ENCODE measurements at regions not wholly inside any gene's neighbourhood (a gene's known extent, or its start where the extent isn't known, plus 50 kb on each side); places are given as distances from the start of the nearest gene placed in this dataset.
A peak's percentile ranks its signal among the peaks of the same experiment; 100 is the strongest.

DNA sequence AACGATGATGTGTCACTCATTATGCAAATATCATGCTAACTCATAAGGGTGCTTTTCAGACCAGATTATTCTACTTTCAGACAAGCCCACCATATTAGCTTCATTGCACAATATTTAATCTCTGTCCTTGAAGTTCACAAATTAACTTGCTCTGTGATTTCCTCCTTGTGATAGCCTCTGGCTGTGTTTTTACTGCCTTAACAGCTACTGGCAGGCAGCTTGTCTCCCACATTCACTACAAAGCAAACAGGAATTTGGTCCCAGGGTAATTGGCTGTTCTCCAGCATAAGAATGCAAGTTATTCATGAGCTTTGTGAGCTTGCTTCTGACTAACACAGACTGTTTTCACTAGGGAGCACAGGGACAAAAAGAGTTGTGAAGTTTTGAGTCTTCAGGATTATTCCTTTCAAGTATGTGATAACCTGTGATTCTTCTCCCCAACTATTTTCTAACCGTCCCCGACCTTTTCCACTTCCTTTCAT, 87.9 kb upstream of the HMCN1 start:
- Histone ChIP-seq H4K91ac (ENCODE audit: low read depth, low read length) (no peak overlapping the region), H2AFZ (ENCODE audit: insufficient read depth, low read length, poor library complexity) (no peak overlapping the region), H3K4me3 (ENCODE audit: low read depth, low read length) (no peak overlapping the region), H3K27ac (ENCODE audit: low read depth, low read length) (peak overlapping the region; percentile 97), H3K9me3 (ENCODE audit: insufficient read depth, low read depth, low read length) (peaks cover 7% of the 10 kb centered on the region), H3K79me2 (ENCODE audit: control insufficient read depth, insufficient read depth, low read length, poor library complexity) (peaks cover 6% of the 10 kb centered on the region), H3K36me3 (ENCODE audit: control insufficient read depth in 1 of 2, insufficient read depth in 2 of 2, low read length in 2 of 2) (peaks cover 2 to 5% of the 10 kb centered on the region in 2 experiments), H3K18ac (ENCODE audit: low read length) (no peak overlapping the region), H3K9ac (ENCODE audit: low read length) (no peak overlapping the region), H3K27me3 (ENCODE audit: insufficient read depth, low read length) (no peaks in the 10 kb centered on the region), H2BK120ac (ENCODE audit: insufficient read depth, low read length, poor library complexity) (no peak overlapping the region), H3K4me2 (ENCODE audit: low read length) (no peak overlapping the region), H3K4me1 (ENCODE audit: control insufficient read depth in 1 of 2, insufficient read depth in 2 of 2, low read length in 2 of 2) (peaks cover 4 to 6% of the 10 kb centered on the region in 2 experiments), H3K23ac (ENCODE audit: low read length) (no peak overlapping the region), H4K8ac (ENCODE audit: low read depth, low read length) (no peak overlapping the region), H2BK12ac (ENCODE audit: low read length) (no peak overlapping the region), H3K14ac (ENCODE audit: low read length) (no peak overlapping the region), H2BK5ac (ENCODE audit: low read depth, low read length, poor library complexity) (no peak overlapping the region), H3K4ac (ENCODE audit: low read depth, low read length) (no peak overlapping the region), H2AK5ac (ENCODE audit: low read length) (no peak overlapping the region), H4K12ac (ENCODE audit: low read depth, low read length) (no peak overlapping the region), H3K79me1 (ENCODE audit: low read length) (peaks cover 32% of the 10 kb centered on the region)
- WGBS (ENCODE audit: extremely low coverage, insufficient coverage, insufficient read length): no CpG with 5 or more reads among the region's 3 CpGs
- peak; percentile 89 to 97 for DNase-seq

DNA sequence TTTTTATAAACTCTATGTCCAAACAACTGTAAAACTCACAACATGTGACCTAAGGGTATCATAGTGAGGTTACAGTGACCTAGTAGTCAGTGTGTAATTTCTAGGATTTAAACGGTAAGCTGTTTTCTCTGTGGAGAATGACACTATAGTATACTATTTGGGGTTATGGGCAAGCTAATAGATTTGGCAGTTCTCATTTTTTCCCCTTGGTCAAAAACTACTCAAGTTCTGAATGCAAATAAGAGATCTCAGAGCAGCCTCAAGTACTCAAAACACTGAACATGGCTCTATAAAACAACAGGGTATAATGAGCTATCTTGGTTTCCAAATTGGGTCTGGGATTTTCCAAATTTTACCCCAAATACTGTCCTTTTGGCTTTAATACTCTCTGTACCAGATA, 88.5 kb upstream of the HMCN1 start:
- Histone ChIP-seq H3K27me3 (ENCODE audit: insufficient read depth, low read length) (no peaks in the 10 kb centered on the region), H3K9me3 (ENCODE audit: insufficient read depth, low read depth, low read length) (peaks cover 7% of the 10 kb centered on the region), H2BK12ac (ENCODE audit: low read length) (no peak overlapping the region), H3K4me1 (ENCODE audit: control insufficient read depth in 1 of 2, insufficient read depth in 2 of 2, low read length in 2 of 2) (peaks cover 4 to 6% of the 10 kb centered on the region in 2 experiments), H3K79me1 (ENCODE audit: low read length) (peaks cover 30% of the 10 kb centered on the region), H3K36me3 (ENCODE audit: control insufficient read depth in 1 of 2, insufficient read depth in 2 of 2, low read length in 2 of 2) (peaks cover 2 to 5% of the 10 kb centered on the region in 2 experiments), H3K9ac (ENCODE audit: low read length) (no peak overlapping the region), H3K4me3 (ENCODE audit: low read depth, low read length) (no peak overlapping the region), H3K79me2 (ENCODE audit: control insufficient read depth, insufficient read depth, low read length, poor library complexity) (peaks cover 6% of the 10 kb centered on the region), H3K14ac (ENCODE audit: low read length) (no peak overlapping the region), H3K23ac (ENCODE audit: low read length) (no peak overlapping the region), H4K91ac (ENCODE audit: low read depth, low read length) (no peak overlapping the region), H2BK5ac (ENCODE audit: low read depth, low read length, poor library complexity) (no peak overlapping the region), H3K4me2 (ENCODE audit: low read length) (no peak overlapping the region), H3K27ac (ENCODE audit: low read depth, low read length) (peak overlapping the region; percentile 97), H4K12ac (ENCODE audit: low read depth, low read length) (no peak overlapping the region), H2AK5ac (ENCODE audit: low read length) (no peak overlapping the region), H4K8ac (ENCODE audit: low read depth, low read length) (no peak overlapping the region), H2AFZ (ENCODE audit: insufficient read depth, low read length, poor library complexity) (no peak overlapping the region), H3K4ac (ENCODE audit: low read depth, low read length) (no peak overlapping the region), H2BK120ac (ENCODE audit: insufficient read depth, low read length, poor library complexity) (peak overlapping the region; percentile 83), H3K18ac (ENCODE audit: low read length) (no peak overlapping the region)
- no CpG with 5 or more reads among the region's 1 CpG for WGBS (ENCODE audit: extremely low coverage, insufficient coverage, insufficient read length)
- no peak for DNase-seq

DNA sequence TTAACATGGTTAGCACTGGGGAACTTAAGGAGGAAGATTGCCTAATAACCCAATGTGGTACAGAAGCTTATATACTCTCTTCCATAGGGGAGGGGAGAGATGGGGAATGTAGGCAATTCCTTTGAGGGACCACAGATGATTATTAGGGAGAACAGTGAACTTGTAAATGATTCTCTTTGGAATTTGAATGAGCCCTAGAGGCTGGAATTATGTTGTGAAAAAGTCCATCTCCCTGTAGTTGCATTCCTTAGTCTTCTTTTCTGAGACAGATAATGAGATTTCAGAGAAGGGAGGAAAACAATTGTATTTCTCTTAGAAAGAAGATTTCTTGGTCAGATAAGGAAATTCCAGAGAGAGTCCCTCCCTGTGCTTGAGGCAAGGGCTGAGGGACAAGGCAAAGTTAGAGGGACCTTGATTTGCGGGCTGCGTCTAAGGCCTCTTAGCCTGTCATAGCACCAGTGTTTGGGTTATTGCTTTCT, 89.0 kb upstream of the HMCN1 start:
- Histone ChIP-seq H3K9ac (ENCODE audit: low read length) (no peak overlapping the region), H3K27me3 (ENCODE audit: insufficient read depth, low read length) (no peaks in the 10 kb centered on the region), H3K18ac (ENCODE audit: low read length) (no peak overlapping the region), H4K12ac (ENCODE audit: low read depth, low read length) (no peak overlapping the region), H2BK12ac (ENCODE audit: low read length) (no peak overlapping the region), H3K9me3 (ENCODE audit: insufficient read depth, low read depth, low read length) (peaks cover 7% of the 10 kb centered on the region), H3K79me2 (ENCODE audit: control insufficient read depth, insufficient read depth, low read length, poor library complexity) (peaks cover 6% of the 10 kb centered on the region), H3K27ac (ENCODE audit: low read depth, low read length) (peak overlapping the region; percentile 97), H3K4me2 (ENCODE audit: low read length) (peak overlapping the region; percentile 22), H2AK5ac (ENCODE audit: low read length) (no peak overlapping the region), H3K14ac (ENCODE audit: low read length) (no peak overlapping the region), H4K91ac (ENCODE audit: low read depth, low read length) (no peak overlapping the region), H3K4ac (ENCODE audit: low read depth, low read length) (no peak overlapping the region), H2BK5ac (ENCODE audit: low read depth, low read length, poor library complexity) (peak overlapping the region; percentile 33), H3K4me3 (ENCODE audit: low read depth, low read length) (no peak overlapping the region), H3K79me1 (ENCODE audit: low read length) (peaks cover 26% of the 10 kb centered on the region), H3K36me3 (ENCODE audit: control insufficient read depth in 1 of 2, insufficient read depth in 2 of 2, low read length in 2 of 2) (peaks cover 2 to 5% of the 10 kb centered on the region in 2 experiments), H3K4me1 (ENCODE audit: control insufficient read depth in 1 of 2, insufficient read depth in 2 of 2, low read length in 2 of 2) (peaks cover 4 to 6% of the 10 kb centered on the region in 2 experiments), H2BK120ac (ENCODE audit: insufficient read depth, low read length, poor library complexity) (no peak overlapping the region), H4K8ac (ENCODE audit: low read depth, low read length) (no peak overlapping the region), H3K23ac (ENCODE audit: low read length) (no peak overlapping the region), H2AFZ (ENCODE audit: insufficient read depth, low read length, poor library complexity) (no peak overlapping the region)
- no CpG with 5 or more reads among the region's 2 CpGs for WGBS (ENCODE audit: extremely low coverage, insufficient coverage, insufficient read length)
- peak; percentile 75 to 92 for DNase-seq

DNA sequence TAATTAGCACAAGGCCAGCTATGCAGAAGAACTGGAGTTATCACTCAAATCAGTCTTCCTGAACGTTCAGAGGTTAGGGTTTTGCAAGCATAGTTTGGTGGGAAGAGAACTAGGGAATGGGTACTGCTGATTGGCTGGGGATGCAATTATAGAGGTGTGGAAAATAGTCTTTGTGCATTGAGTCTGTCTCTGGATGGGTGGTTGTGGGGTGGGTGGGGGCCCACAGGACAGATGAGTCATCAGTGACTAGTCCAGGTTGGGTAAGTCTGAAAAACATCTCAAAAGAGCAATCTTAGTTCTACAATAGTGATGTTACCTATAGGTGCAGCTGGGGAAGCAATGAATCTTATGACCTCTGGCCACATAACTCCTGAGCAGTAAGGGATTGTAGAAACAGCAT, 89.7 kb upstream of the HMCN1 start:
- DNase-seq: peak; percentile 78

More for the DNA sequence above, 89.7 kb upstream of the HMCN1 start:
- no peaks in the 10 kb centered on the region for H3K27me3 ChIP-seq (ENCODE audit: insufficient read depth, low read length)
- H2AK5ac ChIP-seq (ENCODE audit: low read length): peak overlapping the region; percentile 63
- peaks cover 4 to 6% of the 10 kb centered on the region in 2 experiments for H3K4me1 ChIP-seq (ENCODE audit: control insufficient read depth in 1 of 2, insufficient read depth in 2 of 2, low read length in 2 of 2)
- no peak overlapping the region for H4K12ac ChIP-seq (ENCODE audit: low read depth, low read length)
- no peak overlapping the region for H3K9ac ChIP-seq (ENCODE audit: low read length)
- no peak overlapping the region for H3K23ac ChIP-seq (ENCODE audit: low read length)
- H3K9me3 ChIP-seq (ENCODE audit: insufficient read depth, low read depth, low read length): peaks cover 7% of the 10 kb centered on the region
- peak overlapping the region; percentile 97 for H3K27ac ChIP-seq (ENCODE audit: low read depth, low read length)
- H4K8ac ChIP-seq (ENCODE audit: low read depth, low read length): peak overlapping the region; percentile 84
- H2BK12ac ChIP-seq (ENCODE audit: low read length): peak overlapping the region; percentile 97
- peak overlapping the region; percentile 67 for H2BK5ac ChIP-seq (ENCODE audit: low read depth, low read length, poor library complexity)
- H3K79me2 ChIP-seq (ENCODE audit: control insufficient read depth, insufficient read depth, low read length, poor library complexity): peaks cover 6% of the 10 kb centered on the region
- peaks cover 2 to 5% of the 10 kb centered on the region in 2 experiments for H3K36me3 ChIP-seq (ENCODE audit: control insufficient read depth in 1 of 2, insufficient read depth in 2 of 2, low read length in 2 of 2)
- WGBS (ENCODE audit: extremely low coverage, insufficient coverage, insufficient read length): no CpG with 5 or more reads among the region's 1 CpG
- H3K4me3 ChIP-seq (ENCODE audit: low read depth, low read length): no peak overlapping the region
- H3K18ac ChIP-seq (ENCODE audit: low read length): no peak overlapping the region
- peaks cover 25% of the 10 kb centered on the region for H3K79me1 ChIP-seq (ENCODE audit: low read length)
- peak overlapping the region; percentile 81 for H3K14ac ChIP-seq (ENCODE audit: low read length)
- peak overlapping the region; percentile 93 for H4K91ac ChIP-seq (ENCODE audit: low read depth, low read length)
- no peak overlapping the region for H3K4me2 ChIP-seq (ENCODE audit: low read length)
- no peak overlapping the region for H2AFZ ChIP-seq (ENCODE audit: insufficient read depth, low read length, poor library complexity)
- peak overlapping the region; percentile 83 for H3K4ac ChIP-seq (ENCODE audit: low read depth, low read length)
- peak overlapping the region; percentile 96 for H2BK120ac ChIP-seq (ENCODE audit: insufficient read depth, low read length, poor library complexity)
